BE2C (cell line): ENCODE measurements at regions not wholly inside any gene's neighbourhood (a gene's known extent, or its start where the extent isn't known, plus 50 kb on each side); places are given as distances from the start of the nearest gene placed in this dataset.
"Not testable (repeated sequence)": the region's sequence is repeated elsewhere in the genome, so short reads cannot be mapped to it uniquely, and the experiment has no call there.

Experiments
- DNase-seq: peaks from one replicate; pipeline ENCODE4 v3.0.0-alpha.2; 2020
- H3K27me3 ChIP-seq: fragments of 250-450 bp; sonication (Bioruptor Pico); 2 replicates; pipeline ENCODE4 v1.5.1; 2020; ENCODE audit warnings: mild to moderate bottlenecking
- H3K36me3 ChIP-seq: fragments of 250-450 bp; sonication (Bioruptor Pico); 2 replicates; pipeline ENCODE4 v1.5.1; 2020; ENCODE audit warnings: mild to moderate bottlenecking
- H3K4me1 ChIP-seq: fragments of 250-450 bp; sonication (Bioruptor Pico); 2 replicates; pipeline ENCODE4 v1.5.1; 2020
- H3K4me3 ChIP-seq: 2 replicates; pipeline ENCODE4 v1.5.1; 2011; ENCODE audit warnings: low read depth, low read length
- H3K9me3 ChIP-seq: fragments of 250-450 bp; sonication (Bioruptor Pico); 2 replicates; pipeline ENCODE4 v1.5.1; 2020
- TF ChIP-seq, protein P1 (sequence below): IDR thresholded peaks from 2 replicates; pipeline ENCODE4 v1.5.1; 2012; ENCODE audit warnings: mild to moderate bottlenecking, low read depth, low read length

DNA sequence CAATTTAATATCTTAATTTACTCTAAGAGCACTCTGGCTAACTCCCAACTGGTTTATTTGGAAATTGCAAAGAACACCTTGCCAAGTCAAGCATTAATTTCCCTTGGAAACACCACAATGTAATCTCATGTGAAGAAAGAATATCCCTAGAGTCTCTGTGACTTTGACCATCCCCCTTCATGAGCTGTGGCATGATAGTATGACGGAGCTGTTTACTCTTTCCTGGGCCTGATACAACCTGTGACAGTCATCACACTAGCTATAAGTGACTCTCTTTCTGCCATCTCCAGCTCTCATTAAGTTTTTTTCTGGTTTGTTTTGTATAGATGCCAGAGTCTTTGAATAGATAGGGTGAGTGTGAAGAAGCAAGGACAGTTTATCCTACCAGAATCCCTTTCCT is 470.3 kb upstream of the JARID2 start:
- no peak for DNase-seq

DNA sequence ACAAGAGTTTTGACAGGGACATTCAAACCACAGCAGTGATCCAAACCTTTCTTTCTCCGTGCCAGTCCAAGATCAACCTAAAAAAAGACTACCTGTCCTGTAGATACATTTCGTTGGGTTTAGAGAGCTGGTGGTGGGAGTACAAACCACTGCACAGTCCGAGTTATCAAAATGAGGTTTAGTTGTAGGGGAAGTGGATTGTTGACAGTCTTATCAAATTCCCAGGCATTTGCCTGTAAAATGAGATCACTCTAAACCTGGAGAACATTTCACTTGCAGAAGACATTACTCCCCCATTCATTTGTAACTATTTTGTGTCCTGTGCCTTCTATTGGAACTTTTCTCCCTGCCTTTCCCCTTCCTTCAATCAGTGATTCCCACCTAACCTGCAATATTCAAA is 469.6 kb upstream of the JARID2 start:
- TF ChIP-seq, protein P1, sequence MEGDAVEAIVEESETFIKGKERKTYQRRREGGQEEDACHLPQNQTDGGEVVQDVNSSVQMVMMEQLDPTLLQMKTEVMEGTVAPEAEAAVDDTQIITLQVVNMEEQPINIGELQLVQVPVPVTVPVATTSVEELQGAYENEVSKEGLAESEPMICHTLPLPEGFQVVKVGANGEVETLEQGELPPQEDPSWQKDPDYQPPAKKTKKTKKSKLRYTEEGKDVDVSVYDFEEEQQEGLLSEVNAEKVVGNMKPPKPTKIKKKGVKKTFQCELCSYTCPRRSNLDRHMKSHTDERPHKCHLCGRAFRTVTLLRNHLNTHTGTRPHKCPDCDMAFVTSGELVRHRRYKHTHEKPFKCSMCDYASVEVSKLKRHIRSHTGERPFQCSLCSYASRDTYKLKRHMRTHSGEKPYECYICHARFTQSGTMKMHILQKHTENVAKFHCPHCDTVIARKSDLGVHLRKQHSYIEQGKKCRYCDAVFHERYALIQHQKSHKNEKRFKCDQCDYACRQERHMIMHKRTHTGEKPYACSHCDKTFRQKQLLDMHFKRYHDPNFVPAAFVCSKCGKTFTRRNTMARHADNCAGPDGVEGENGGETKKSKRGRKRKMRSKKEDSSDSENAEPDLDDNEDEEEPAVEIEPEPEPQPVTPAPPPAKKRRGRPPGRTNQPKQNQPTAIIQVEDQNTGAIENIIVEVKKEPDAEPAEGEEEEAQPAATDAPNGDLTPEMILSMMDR, result no peak
- Histone ChIP-seq H3K36me3 (no peaks in the 10 kb centered on the region), H3K9me3 (no peaks in the 10 kb centered on the region), H3K27me3 (no peaks in the 10 kb centered on the region), H3K4me3 (no peak overlapping the region), H3K4me1 (no peaks in the 10 kb centered on the region)
- DNase-seq, result no peak

More for the DNA sequence above, 470.3 kb upstream of the JARID2 start:
- Histone ChIP-seq H3K4me1 (peaks cover 4% of the 10 kb centered on the region), H3K9me3 (no peaks in the 10 kb centered on the region), H3K27me3 (no peaks in the 10 kb centered on the region), H3K36me3 (no peaks in the 10 kb centered on the region), H3K4me3 (no peak overlapping the region)
- TF ChIP-seq, protein P1, result no peak

- Histone ChIP-seq H3K9me3 (no peaks in the 10 kb centered on the region), H3K4me1 (no peaks in the 10 kb centered on the region), H3K4me3 (no peak overlapping the region), H3K36me3 (no peaks in the 10 kb centered on the region), H3K27me3 (no peaks in the 10 kb centered on the region)
- TF ChIP-seq, protein P1, result no peak
- DNase-seq, result no peak
Measured at GRCh38 chr6:14781772-14782525, 463.9 kb upstream of the JARID2 start.

DNA sequence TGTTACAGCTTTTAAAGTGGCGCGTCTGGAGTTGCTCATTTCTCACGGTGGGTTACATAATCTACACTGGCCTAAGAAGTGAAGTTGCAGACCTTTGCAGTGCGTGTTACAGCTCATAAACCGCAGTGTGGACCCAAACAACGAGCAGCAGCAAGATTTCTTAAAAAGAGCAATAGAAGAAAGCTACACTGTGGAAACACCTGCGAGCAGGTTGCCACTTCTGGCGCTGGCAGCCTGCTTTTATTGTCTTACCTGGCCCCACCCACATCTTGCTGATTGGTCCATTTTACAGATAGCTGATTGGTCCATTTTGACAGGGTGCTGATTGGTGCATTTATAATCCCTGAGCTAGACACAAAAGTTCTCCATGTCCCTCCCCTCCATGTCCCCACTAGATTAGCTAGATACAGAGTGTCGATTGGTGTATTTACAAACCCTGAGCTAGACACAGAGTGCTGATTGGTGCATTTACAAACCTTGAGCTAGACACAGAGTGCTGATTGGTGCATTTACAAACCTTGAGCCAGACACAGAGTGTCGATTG is 462.9 kb upstream of the JARID2 start:
- H3K36me3 ChIP-seq, H3K4me1 ChIP-seq, DNase-seq, H3K27me3 ChIP-seq, H3K9me3 ChIP-seq, H3K4me3 ChIP-seq: not testable (repeated sequence)

- Histone ChIP-seq H3K4me3 (no peak overlapping the region), H3K36me3 (no peaks in the 10 kb centered on the region), H3K27me3 (no peaks in the 10 kb centered on the region), H3K4me1 (no peaks in the 10 kb centered on the region), H3K9me3 (no peaks in the 10 kb centered on the region)
- DNase-seq, result no peak
- TF ChIP-seq, protein P1, result no peak
Measured at GRCh38 chr6:14783594-14783993, 462.3 kb upstream of the JARID2 start.

DNA sequence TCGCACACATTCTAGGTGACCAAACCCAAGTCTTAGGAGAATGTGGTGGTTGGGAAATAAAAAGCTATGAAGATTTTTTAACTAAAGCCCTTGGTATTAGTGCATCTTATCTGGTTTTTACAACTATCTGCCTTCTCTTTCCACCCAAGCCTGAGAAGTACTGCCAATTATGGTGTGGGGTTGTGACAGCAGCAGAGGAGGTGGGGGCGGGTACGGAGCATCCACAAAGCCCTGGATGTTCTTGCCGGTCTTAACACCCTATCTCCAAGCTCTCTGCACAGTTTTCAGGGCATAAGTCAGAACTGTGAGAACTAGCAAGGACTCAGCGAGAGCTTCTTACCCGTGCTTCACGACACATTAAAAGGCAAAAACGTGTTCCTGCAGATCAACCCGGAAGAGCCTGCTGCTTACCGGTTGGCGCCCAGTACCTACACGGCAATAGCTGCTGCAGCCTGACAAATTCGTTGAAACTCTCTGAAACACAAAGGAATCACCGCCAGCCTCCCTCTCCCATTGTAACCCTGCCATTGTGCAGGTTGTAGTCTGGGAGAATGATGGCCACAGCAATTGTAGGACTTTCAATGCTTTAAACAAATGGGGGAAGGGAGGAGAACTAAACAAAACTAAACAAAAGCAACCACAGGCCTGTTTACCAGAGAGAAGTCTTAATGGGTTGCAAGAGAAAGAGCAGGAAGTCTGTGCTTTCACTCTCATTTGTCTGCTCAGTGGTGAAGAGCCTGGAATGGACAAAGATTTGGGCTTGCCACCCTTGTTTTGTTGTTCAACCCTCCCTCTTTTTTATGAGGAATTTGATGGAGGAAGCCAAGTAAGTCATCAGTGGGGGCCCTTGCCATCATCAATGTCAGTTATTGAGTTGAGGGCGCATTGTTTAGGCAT is 461.0 kb upstream of the JARID2 start:
- DNase-seq, result no peak
- no peaks in the 10 kb centered on the region for H3K36me3 ChIP-seq
- no peaks in the 10 kb centered on the region for H3K4me1 ChIP-seq
- H3K27me3 ChIP-seq, result no peaks in the 10 kb centered on the region
- TF ChIP-seq, protein P1, result no peak
- no peaks in the 10 kb centered on the region for H3K9me3 ChIP-seq
- H3K4me3 ChIP-seq, result no peak overlapping the region
